ENCODE measurements at regions not wholly inside any gene's neighbourhood (a gene's known extent, or its start where the extent isn't known, plus 50 kb on each side); places are given as distances from the start of the nearest gene placed in this dataset.

GRCh38 chr20:6708010-6708409 lies 59.5 kb upstream of the BMP2 start (continued):
- no peak for TF ChIP-seq AGO1 (IDR thresholded peaks at IDR 0.05; ENCODE audit: low read depth, low read length, poor library complexity, severe bottlenecking)
- TF ChIP-seq ZNF207 (IDR thresholded peaks at IDR 0.05; ENCODE audit: borderline replicate concordance), result no peak
- TF ChIP-seq MEIS2 (CRISPR knock-in tag; IDR thresholded peaks at IDR 0.05), result no peak

DNA sequence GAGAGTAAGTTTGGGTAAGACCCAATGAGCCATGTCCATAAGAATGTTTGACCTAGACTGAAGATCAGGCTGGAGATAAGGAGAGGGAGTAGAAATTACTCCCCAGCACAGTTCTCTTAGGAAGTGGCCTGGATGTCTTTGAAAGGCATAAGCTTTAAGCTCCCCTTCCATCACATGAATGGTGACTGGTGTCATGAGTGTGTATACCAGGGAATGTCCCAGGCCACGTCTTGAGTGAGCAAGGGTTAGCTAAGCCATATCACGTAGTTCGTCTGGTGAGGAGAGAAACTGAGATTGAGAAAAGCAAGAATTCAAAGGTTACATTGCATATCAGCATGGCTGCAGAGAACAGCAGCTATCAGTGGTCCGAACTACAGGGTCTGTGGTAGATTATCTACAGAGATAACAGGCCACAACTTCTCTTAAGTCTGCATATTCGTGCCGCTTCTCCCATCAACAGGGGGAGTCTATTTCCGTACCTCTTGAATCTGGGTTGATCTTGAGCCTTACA lies 60.1 kb upstream of the BMP2 start:
- no peaks in the 10 kb centered on the region for H3K36me3 ChIP-seq (replicated peaks in 1 of 2; ENCODE audit: control insufficient read depth in 1 of 2, insufficient read depth in 2 of 2, low read length in 2 of 2)
- POLR2A ChIA-PET, result no interaction called here
- H3K4me2 ChIP-seq (ENCODE audit: low read depth, low read length), result no peak overlapping the region
- no peaks in the 10 kb centered on the region for H4K20me1 ChIP-seq (ENCODE audit: insufficient read depth, low read length)
- H3K27me3 ChIP-seq (ENCODE audit: control insufficient read depth in 1 of 2, insufficient read depth in 2 of 2, low read length in 2 of 2), result no peaks in the 10 kb centered on the region
- BruUV-seq (replicated peaks), result no TSS peak
- no peaks in the 10 kb centered on the region for H3K79me2 ChIP-seq (ENCODE audit: insufficient read depth, low read length)
- no peak overlapping the region for H3K27ac ChIP-seq (ENCODE audit: extremely low read length, insufficient read depth, low read length)
- peaks cover 63% of the 10 kb centered on the region for H3K4me1 ChIP-seq (ENCODE audit: insufficient read depth, low read length)
- no peak overlapping the region for H3K4me3 ChIP-seq (replicated peaks in 1 of 3; ENCODE audit: insufficient read depth in 1 of 3, low read depth in 2 of 3, low read length in 3 of 3)
- CTCF ChIA-PET (ENCODE audit: low intra/inter-chr PET ratio, low total read pairs), result no interaction called here
- no peaks in the 10 kb centered on the region for H3K9me3 ChIP-seq (ENCODE audit: low read length)
- no peak for TF ChIP-seq MAFG (CRISPR knock-in tag; IDR thresholded peaks at IDR 0.05)
- no peak for TF ChIP-seq SKIL (CRISPR knock-in tag; IDR thresholded peaks at IDR 0.05; ENCODE audit: borderline replicate concordance)
- no peak for TF ChIP-seq HMGXB3 (CRISPR knock-in tag; IDR thresholded peaks at IDR 0.05; ENCODE audit: borderline replicate concordance)
- no peak for TF ChIP-seq NFKB2 (CRISPR knock-in tag; IDR thresholded peaks at IDR 0.05; ENCODE audit: borderline replicate concordance)
- no peak for TF ChIP-seq ZNF709 (CRISPR knock-in tag; IDR thresholded peaks at IDR 0.05)
- no peak overlapping the region for H3K9ac ChIP-seq (ENCODE audit: insufficient read depth, low read depth, low read length)
- DNase-seq (ENCODE audit: low spot score) (no peak), ATAC-seq (no peak), FAIRE-seq (no peak)
- in situ Hi-C loops (cut with HindIII; ENCODE audit: extremely low pct_ligation_motif_present, low pct_unique_long_range_greater_than_20kb) (no loop called here), intact Hi-C loops (cut with micrococcal nuclease; ENCODE audit: unreplicated experiment) (no loop called here)
- no peak overlapping the region for H2AFZ ChIP-seq (ENCODE audit: low read length)
- 48% methylated on average over 7 of the region's 7 CpGs for WGBS (ENCODE audit: low lambda C conversion rate)
